Thymus (tissue), 11 donors: ENCODE measurements at regions not wholly inside any gene's neighbourhood (a gene's known extent, or its start where the extent isn't known, plus 50 kb on each side); places are given as distances from the start of the nearest gene placed in this dataset.

ENCODE experiments used
- DNase-seq, 9 donors: peaks; one replicate each; pipeline ENCODE4 v3.0.0-alpha.2; 2013; ENCODE audit warnings: low spot score in 9 of 9, low read depth in 6 of 9, missing footprints in 1 of 9
- H3K27ac ChIP-seq, 2 donors: one replicate each; pipeline ENCODE4 v1.5.1; 2013; ENCODE audit warnings: control low read depth in 1 of 2, low read depth in 1 of 2, low read length in 1 of 2, mild to moderate bottlenecking in 1 of 2, moderate library complexity in 1 of 2
- H3K27me3 ChIP-seq, 2 donors: one replicate each; pipeline ENCODE4 v1.5.1; 2013; ENCODE audit warnings: low read length in 1 of 2; ENCODE audit not compliant: control insufficient read depth in 2 of 2, insufficient read depth in 1 of 2
- H3K36me3 ChIP-seq, 2 donors: one replicate each; pipeline ENCODE4 v1.5.1; 2013; ENCODE audit warnings: low read length in 1 of 2, mild to moderate bottlenecking in 1 of 2, moderate library complexity in 1 of 2; ENCODE audit not compliant: control insufficient read depth in 2 of 2, insufficient read depth in 2 of 2
- H3K4me1 ChIP-seq, 2 donors: one replicate each; pipeline ENCODE4 v1.5.1; 2013; ENCODE audit warnings: low read length in 2 of 2; ENCODE audit not compliant: control insufficient read depth in 2 of 2, insufficient read depth in 2 of 2
- H3K4me3 ChIP-seq, 2 donors: one replicate each; pipeline ENCODE4 v1.5.1; 2013; ENCODE audit warnings: low read length in 2 of 2, control low read depth in 1 of 2, mild to moderate bottlenecking in 1 of 2
- H3K9me3 ChIP-seq, 2 donors: one replicate each; pipeline ENCODE4 v1.5.1; 2013; ENCODE audit warnings: low read length in 1 of 2, mild to moderate bottlenecking in 1 of 2; ENCODE audit not compliant: control insufficient read depth in 2 of 2, insufficient read depth in 1 of 2
- WGBS: extraction: QIAGEN DNeasy Blood & Tissue Kit; methylation state at CpG from one replicate; pipeline ENCODE4 v1.1.7; 2013; 5-methylcytosine and 5-hydroxymethylcytosine counted together
- donor health status: healthy.

DNA sequence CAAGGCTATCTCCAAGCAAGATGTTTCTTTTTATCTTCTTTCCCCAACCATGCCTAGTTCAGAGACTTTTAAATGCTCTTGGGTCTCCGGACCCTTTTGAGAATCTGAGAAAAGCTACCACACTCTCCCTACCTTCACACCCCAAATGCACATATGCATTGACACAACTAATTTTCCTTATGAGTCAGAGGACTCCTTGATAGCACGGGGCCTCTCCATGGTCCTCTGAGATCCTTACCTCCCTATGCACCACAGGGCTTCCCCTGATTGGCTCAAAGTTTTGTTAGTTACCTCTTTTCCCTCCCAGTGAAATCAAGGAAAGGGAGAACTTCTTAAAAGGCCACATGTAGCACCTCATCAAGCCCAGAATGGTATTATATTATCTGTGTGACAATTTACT is 86.8 kb upstream of the ATP6AP2 start:
- WGBS: 97% methylated on average over 2 of the region's 2 CpGs
- no peak for DNase-seq
- H3K9me3 ChIP-seq: peaks cover 0 to 3% of the 10 kb centered on the region in 2 donors
- no peaks in the 10 kb centered on the region for H3K36me3 ChIP-seq
- H3K27ac ChIP-seq: no peak overlapping the region
- no peaks in the 10 kb centered on the region for H3K4me1 ChIP-seq
- H3K27me3 ChIP-seq: no peaks in the 10 kb centered on the region
- H3K4me3 ChIP-seq: no peak overlapping the region

DNA sequence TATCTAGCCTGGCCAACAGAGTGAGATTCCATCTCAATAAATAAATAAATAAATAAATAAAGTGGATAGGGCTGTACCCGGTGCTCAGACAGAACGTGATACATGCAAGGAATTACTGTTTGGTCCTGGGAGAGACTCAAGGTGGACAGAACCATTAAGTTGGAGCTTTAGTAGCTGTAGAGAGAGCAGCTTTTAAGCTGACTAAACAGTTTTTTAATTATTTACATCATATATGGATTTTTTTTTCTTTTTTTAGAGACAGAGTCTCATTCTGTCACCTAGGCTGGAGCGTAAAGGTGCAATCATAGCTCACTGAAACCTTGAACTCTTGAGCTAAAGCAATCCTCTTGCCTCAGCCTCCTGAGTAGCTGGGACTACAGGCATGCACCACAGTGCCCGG is 92.5 kb upstream of the ATP6AP2 start:
- DNase-seq: no peak
- Histone ChIP-seq H3K27ac (no peak overlapping the region), H3K27me3 (no peaks in the 10 kb centered on the region), H3K9me3 (no peaks in the 10 kb centered on the region), H3K4me3 (no peak overlapping the region), H3K4me1 (peaks cover 0 to 3% of the 10 kb centered on the region in 2 donors), H3K36me3 (no peaks in the 10 kb centered on the region)
- 99% methylated on average over 4 of the region's 4 CpGs for WGBS

DNA sequence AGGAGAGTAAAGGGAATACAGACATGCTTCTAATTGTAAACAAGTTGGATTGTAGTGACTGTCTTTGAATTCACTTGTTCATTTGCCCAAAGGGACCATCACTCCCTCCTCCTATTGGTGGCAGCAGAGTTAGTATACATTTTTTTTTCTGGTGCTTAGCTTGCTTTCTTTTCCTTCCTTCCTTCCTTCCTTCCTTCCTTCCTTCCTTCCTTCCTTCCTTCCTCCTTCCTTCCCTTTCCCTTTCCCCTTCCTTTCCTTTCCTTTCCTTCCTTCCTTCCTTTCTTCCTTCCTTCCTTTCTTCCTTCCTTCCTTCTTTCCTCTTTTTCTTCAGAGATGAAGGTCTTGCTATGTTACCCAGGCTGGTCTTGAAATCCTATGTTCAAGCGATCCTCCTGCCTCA is 94.8 kb upstream of the ATP6AP2 start:
- Histone ChIP-seq H3K27ac (no peak overlapping the region), H3K9me3 (no peaks in the 10 kb centered on the region), H3K36me3 (no peaks in the 10 kb centered on the region), H3K27me3 (no peaks in the 10 kb centered on the region), H3K4me1 (peaks cover 0 to 3% of the 10 kb centered on the region in 2 donors), H3K4me3 (no peak overlapping the region)
- DNase-seq: no peak
- 96% methylated on average over 1 of the region's 1 CpG for WGBS

DNA sequence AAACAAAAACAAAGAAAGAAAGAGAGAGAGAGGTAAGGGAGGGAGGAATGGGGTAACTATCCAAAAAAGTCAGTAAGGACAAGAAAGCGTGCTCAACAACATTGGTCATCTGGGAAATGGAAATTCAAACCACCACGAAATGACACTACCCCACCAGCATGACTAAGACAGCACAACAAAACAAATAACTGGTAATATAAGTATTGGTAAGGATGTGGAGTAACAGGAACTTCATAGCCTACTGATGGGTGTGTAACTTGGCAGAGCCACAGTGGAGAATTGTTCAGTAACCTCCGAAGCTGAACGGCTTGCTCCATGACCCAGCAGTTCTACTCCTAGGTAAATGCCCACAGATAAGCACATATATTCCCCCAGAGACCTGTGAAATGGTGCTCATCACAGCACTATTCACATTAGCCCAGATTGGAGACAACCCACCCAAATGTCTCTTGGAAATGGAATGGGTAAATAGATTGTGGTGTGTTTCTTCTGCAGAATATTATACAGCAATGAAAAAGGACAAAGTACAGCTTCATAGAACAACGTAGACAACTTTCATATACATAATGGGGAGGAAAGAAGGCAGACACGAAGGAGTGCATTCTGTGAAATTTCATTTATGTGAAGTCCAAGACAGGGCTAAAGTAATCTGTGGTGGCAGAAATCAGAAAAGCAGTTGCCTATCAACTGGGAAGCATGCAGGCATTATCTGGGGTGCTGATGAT is 95.5 kb upstream of the ATP6AP2 start:
- no peak for DNase-seq
- H3K4me3 ChIP-seq: no peak overlapping the region
- peaks cover 0 to 3% of the 10 kb centered on the region in 2 donors for H3K4me1 ChIP-seq
- H3K36me3 ChIP-seq: no peaks in the 10 kb centered on the region
- no peaks in the 10 kb centered on the region for H3K27me3 ChIP-seq
- H3K9me3 ChIP-seq: no peaks in the 10 kb centered on the region
- no peak overlapping the region for H3K27ac ChIP-seq
- 95% methylated on average over 6 of the region's 6 CpGs for WGBS

DNA sequence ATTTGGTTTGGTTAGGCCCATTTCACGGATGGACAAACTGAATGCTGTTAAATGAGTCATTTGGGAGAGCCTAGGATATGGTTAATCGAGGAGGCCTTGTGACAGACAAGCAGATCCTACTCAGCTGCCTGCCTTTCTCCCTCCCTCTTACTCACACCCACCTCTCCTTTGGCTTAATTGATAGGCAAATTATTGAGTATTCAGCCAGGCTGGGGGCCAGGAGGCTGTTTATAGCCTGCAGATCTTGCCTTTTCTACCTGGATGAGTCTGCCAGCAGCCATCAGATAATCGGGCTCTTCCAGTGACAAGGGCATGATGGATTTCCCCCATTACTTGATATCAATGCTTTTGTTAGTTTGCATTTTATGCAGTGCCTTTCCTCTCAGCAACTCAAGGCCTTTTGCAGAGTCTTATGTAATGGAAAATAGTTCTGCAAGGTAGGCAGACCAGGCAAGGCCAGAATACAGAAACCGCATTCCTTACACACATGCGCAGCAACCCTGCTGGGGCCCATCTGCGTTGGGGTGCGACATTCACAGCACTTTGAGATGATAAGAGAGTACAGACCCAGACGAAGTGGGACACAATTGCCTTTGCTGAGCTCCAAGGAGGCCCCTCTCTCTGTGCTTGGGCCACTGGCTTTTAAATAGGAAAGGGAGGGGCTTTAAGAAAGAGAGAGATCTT is 96.2 kb upstream of the ATP6AP2 start:
- DNase-seq: no peak
- 90% methylated on average over 8 of the region's 8 CpGs for WGBS

DNA sequence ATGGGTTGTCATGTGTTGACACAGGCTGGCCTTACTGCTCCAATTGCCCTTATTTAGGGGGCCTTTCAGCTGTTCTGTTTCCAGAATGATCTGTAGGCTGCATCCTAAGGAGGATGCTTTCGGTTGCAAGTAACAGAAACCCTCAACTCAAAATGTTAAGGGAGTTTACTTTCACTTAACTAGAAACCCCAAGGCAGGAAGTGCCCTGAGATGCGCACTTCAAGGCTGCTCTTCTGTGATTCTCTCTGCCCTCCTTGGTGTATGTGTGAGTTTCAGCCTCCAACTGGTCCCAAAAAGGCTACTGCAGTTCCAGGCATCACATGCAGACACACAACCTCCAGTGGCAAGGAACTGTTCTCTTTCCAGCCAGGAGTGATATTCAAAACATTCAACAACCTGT is 97.3 kb upstream of the ATP6AP2 start:
- 93% methylated on average over 2 of the region's 2 CpGs for WGBS
- no peaks in the 10 kb centered on the region for H3K36me3 ChIP-seq
- no peak overlapping the region for H3K4me3 ChIP-seq
- peaks cover 0 to 6% of the 10 kb centered on the region in 2 donors for H3K9me3 ChIP-seq
- peaks cover 1 to 10% of the 10 kb centered on the region in 2 donors for H3K4me1 ChIP-seq
- DNase-seq: peak in 1 of 9 donors; percentile 33
- no peaks in the 10 kb centered on the region for H3K27me3 ChIP-seq
- H3K27ac ChIP-seq: no peak overlapping the region

More for the DNA sequence above, 96.2 kb upstream of the ATP6AP2 start:
- H3K36me3 ChIP-seq: no peaks in the 10 kb centered on the region
- H3K4me1 ChIP-seq: peaks cover 0 to 3% of the 10 kb centered on the region in 2 donors
- no peak overlapping the region for H3K27ac ChIP-seq
- H3K27me3 ChIP-seq: no peaks in the 10 kb centered on the region
- no peak overlapping the region for H3K4me3 ChIP-seq
- H3K9me3 ChIP-seq: peaks cover 0 to 6% of the 10 kb centered on the region in 2 donors

DNA sequence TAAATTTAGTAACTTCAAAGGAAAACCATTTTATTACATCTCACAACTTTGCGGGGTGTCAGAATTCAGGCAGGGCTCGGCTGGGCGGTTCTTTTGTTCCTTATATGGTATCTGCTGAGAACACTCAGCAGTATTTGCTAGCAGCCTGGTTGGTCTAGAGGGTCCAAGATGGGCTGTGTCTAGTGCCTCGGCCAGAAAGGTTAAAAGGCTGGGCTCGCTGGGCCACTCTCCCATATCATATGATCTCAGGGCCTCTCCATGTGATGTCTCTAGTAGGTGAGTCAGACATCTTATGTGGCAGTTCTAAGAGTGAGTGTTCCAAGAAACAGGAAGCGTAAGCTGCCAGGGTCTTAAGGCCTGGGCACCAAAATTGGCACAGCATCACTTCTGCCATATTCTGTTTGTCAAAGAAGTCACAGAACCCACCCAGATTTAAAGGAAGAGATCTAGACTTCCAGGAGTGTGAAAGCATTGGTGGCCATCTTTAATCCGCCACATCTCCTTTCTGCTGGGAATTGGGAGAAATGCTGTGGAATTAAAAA is 100.9 kb upstream of the ATP6AP2 start:
- 98% methylated on average over 7 of the region's 7 CpGs for WGBS
- peaks cover 0 to 6% of the 10 kb centered on the region in 2 donors for H3K9me3 ChIP-seq
- no peaks in the 10 kb centered on the region for H3K27me3 ChIP-seq
- peaks cover 2 to 19% of the 10 kb centered on the region in 2 donors for H3K4me1 ChIP-seq
- no peak overlapping the region for H3K4me3 ChIP-seq
- no peak overlapping the region for H3K27ac ChIP-seq
- H3K36me3 ChIP-seq: no peaks in the 10 kb centered on the region
- no peak for DNase-seq

DNA sequence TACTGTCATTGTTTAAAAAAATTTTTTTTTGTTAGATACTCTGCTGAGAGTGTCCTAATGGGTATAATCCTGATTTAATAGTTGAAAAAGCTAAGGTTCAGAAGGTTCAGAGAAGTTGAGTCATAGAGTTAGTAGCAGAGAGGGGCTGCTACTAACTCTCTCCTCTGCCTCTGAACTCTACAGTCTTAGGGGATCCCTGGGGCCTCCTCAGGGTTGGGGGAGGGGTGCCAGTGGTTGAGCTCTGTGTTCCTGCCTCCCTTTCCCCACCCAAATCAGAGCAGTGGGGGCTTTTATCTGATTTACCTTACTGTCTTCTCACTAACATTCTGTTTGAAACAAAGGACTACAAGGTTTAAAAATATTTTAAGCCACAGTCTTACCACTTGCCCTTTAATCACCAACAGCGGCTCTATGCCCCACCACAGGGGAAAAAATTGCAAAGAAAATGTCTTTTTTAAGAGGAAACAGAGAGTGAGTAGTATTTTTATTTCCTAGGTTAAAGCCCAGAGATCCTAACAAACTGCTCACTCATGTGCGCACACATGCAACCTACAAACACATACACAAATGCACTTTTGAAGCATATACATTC is 102.2 kb upstream of the ATP6AP2 start:
- Histone ChIP-seq H3K36me3 (no peaks in the 10 kb centered on the region), H3K4me3 (no peak overlapping the region), H3K4me1 (peaks cover 8 to 30% of the 10 kb centered on the region in 2 donors), H3K9me3 (peaks cover 0 to 6% of the 10 kb centered on the region in 2 donors), H3K27ac (no peak overlapping the region), H3K27me3 (peaks cover 0 to 2% of the 10 kb centered on the region in 2 donors)
- DNase-seq: peak in 3 of 9 donors; percentile 42 to 65 (median 48)
- WGBS: 53% methylated on average over 2 of the region's 2 CpGs

DNA sequence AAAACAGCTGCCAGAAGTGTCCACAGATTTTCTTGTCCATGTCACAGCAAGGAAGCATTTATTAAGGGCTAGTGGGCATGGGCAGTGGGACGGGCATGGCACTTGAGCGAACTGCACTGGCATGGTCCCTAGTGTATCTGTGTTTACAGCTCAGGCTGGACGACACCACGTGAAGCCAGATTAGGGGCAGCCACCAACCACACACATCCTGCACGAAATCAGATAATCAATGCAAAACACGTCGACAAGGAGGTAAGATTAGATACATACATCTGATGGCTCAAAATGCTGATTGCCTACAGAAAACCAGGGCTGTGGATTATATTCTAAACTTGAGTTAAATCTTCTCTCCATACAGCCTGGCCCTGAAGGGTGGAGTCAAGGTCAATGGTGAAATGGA is 103.8 kb upstream of the ATP6AP2 start:
- Histone ChIP-seq H3K27ac (no peak overlapping the region), H3K36me3 (no peaks in the 10 kb centered on the region), H3K4me1 (peaks cover 11 to 43% of the 10 kb centered on the region in 2 donors), H3K4me3 (no peak overlapping the region), H3K9me3 (peaks cover 0 to 6% of the 10 kb centered on the region in 2 donors), H3K27me3 (peaks cover 0 to 2% of the 10 kb centered on the region in 2 donors)
- WGBS: 88% methylated on average over 7 of the region's 7 CpGs
- no peak for DNase-seq
